HCT116 (cell line): ENCODE measurements at regions not wholly inside any gene's neighbourhood (a gene's known extent, or its start where the extent isn't known, plus 50 kb on each side); places are given as distances from the start of the nearest gene placed in this dataset.

Source experiments
- ATAC-seq: fragments of 200-7000 bp; cut with Tn5 transposase; 2 replicates; pipeline ENCODE4 v1.9.1; 2020; ENCODE audit warnings: mild to moderate bottlenecking, moderate library complexity
- BruUV-seq: library from RNA; stranded (reverse); fragments of 400-500 nt; replicated peaks from 2 replicates; lab custom pipeline; 2021; lab: Mats Ljungman, UMichigan
- CTCF ChIA-PET: fragments of 300-600 bp; sonication (Branson Sonifier 250); formaldehyde crosslinking; loops from one replicate; lab custom pipeline; 2021; ENCODE audit warnings: antibody characterized with exemption; lab: Charles Lee
- POLR2A ChIA-PET: fragments of 300-600, 350-600 bp; sonication (Branson Sonifier 250); formaldehyde crosslinking; loops from one replicate; lab custom pipeline; 2021; ENCODE audit warnings: antibody characterized with exemption; lab: Charles Lee
- RAD21 ChIA-PET, 2 experiments: fragments of 300-600 bp; sonication (Branson Sonifier 250); formaldehyde crosslinking; loops; one replicate each; lab custom pipeline; 2023; ENCODE audit warnings: low total read pairs in 2 of 2; ENCODE audit not compliant: uncharacterized antibody in 2 of 2, unreplicated experiment in 2 of 2, low non-redundant PET in 1 of 2; lab: Charles Lee
- DNase-seq: peaks from one replicate; pipeline ENCODE4 v3.0.0-alpha.2; 2010; ENCODE audit warnings: low read depth, low spot score
- H2AFZ ChIP-seq: fragments of 200-600 bp; shearing (Covaris generic), sonication (generic); 2 replicates; pipeline ENCODE4 v1.6.1; 2017; ENCODE audit warnings: low read depth, mixed run types, mixed read lengths, antibody characterized with exemption, low read length; ENCODE audit not compliant: poor library complexity, severe bottlenecking
- H3K27ac ChIP-seq: 2 replicates; pipeline ENCODE4 v1.5.1; 2012; ENCODE audit warnings: low read depth, low read length
- H3K27me3 ChIP-seq: fragments of 200-600 bp; sonication (generic); 2 replicates; pipeline ENCODE4 v1.6.1; 2016; ENCODE audit warnings: mixed run types, low read length, mixed read lengths; ENCODE audit not compliant: insufficient read depth
- H3K36me3 ChIP-seq, 2 experiments: fragments of 200-500 bp in 1 of 2; fragments of 200-600 bp in 1 of 2; sonication (Bioruptor generic) in 1 of 2; sonication (generic) in 1 of 2; 2 replicates each; pipeline versions ENCODE4 v1.5.1 to v1.6.1; 2014 to 2016; ENCODE audit warnings: low read length in 2 of 2, inconsistent platforms in 1 of 2, mixed read lengths in 1 of 2, mixed run types in 1 of 2; ENCODE audit not compliant: insufficient read depth in 2 of 2, control insufficient read depth in 1 of 2
- H3K4me1 ChIP-seq, 2 experiments: fragments of 200-600 bp in 1 of 2; sonication (generic) in 1 of 2; 2 replicates each; pipeline versions ENCODE4 v1.5.1 to v1.6.1; 2012 to 2017; ENCODE audit warnings: low read length in 2 of 2, inconsistent platforms in 1 of 2, mild to moderate bottlenecking in 1 of 2, mixed read lengths in 1 of 2, mixed run types in 1 of 2, moderate library complexity in 1 of 2; ENCODE audit not compliant: insufficient read depth in 2 of 2, control insufficient read depth in 1 of 2
- H3K4me2 ChIP-seq: fragments of 200-600 bp; sonication (generic); 2 replicates; pipeline ENCODE4 v1.6.1; 2017; ENCODE audit warnings: mixed run types, low read length, mixed read lengths
- H3K4me3 ChIP-seq, 2 experiments: fragments of 200-600 bp in 1 of 2; sonication (generic) in 1 of 2; replicated peaks in 1 of 2; 2 replicates each; pipeline ENCODE4 v1.5.1; 2011 to 2016; ENCODE audit warnings: low read length in 2 of 2, control low read depth in 1 of 2, low read depth in 1 of 2, mild to moderate bottlenecking in 1 of 2, mixed read lengths in 1 of 2, mixed run types in 1 of 2
- H3K79me2 ChIP-seq: fragments of 200-600 bp; sonication (generic); 2 replicates; pipeline ENCODE4 v1.6.1; 2017; ENCODE audit warnings: mild to moderate bottlenecking, mixed run types, low read length, moderate library complexity, mixed read lengths; ENCODE audit not compliant: insufficient read depth
- H3K9ac ChIP-seq: fragments of 200-600 bp; sonication (generic); 2 replicates; pipeline ENCODE4 v1.6.1; 2016; ENCODE audit warnings: low read length, mixed read lengths
- H3K9me2 ChIP-seq: fragments of 200-600 bp; sonication (generic), shearing (Covaris generic); 2 replicates; pipeline ENCODE4 v1.6.1; 2017; ENCODE audit warnings: mixed run types, mild to moderate bottlenecking, moderate library complexity; ENCODE audit not compliant: insufficient read depth
- H3K9me3 ChIP-seq, 2 experiments: fragments of 200-500 bp in 1 of 2; fragments of 200-600 bp in 1 of 2; sonication (Bioruptor generic) in 1 of 2; sonication (generic) in 1 of 2; 2 replicates each; pipeline ENCODE4 v1.6.1; 2014 to 2017; ENCODE audit warnings: low read length in 2 of 2, mixed read lengths in 2 of 2, inconsistent platforms in 1 of 2, low read depth in 1 of 2, mild to moderate bottlenecking in 1 of 2, mixed run types in 1 of 2, moderate library complexity in 1 of 2; ENCODE audit not compliant: control insufficient read depth in 1 of 2, insufficient read depth in 1 of 2
- H4K20me1 ChIP-seq: fragments of 200-600 bp; sonication (generic), shearing (Covaris generic); 2 replicates; pipeline ENCODE4 v1.6.1; 2017; ENCODE audit warnings: mixed run types, mild to moderate bottlenecking, moderate library complexity; ENCODE audit not compliant: insufficient read depth
- ATF3 ChIP-seq: IDR thresholded peaks from 2 replicates; pipeline ENCODE4 v1.6.1; 2012
- EZH2 ChIP-seq: fragments of 200-600 bp; sonication (generic); IDR thresholded peaks from 2 replicates; pipeline ENCODE4 v1.6.1; 2017; ENCODE audit warnings: antibody characterized with exemption, mixed run types
- JUND ChIP-seq: IDR thresholded peaks from 2 replicates; pipeline ENCODE4 v1.6.1; 2012
- REST ChIP-seq: IDR thresholded peaks from 2 replicates; pipeline ENCODE4 v1.6.1; 2012; ENCODE audit warnings: low read depth
- TCF7L2 ChIP-seq: IDR thresholded peaks from 2 replicates; pipeline ENCODE4 v1.7.0; 2011; ENCODE audit warnings: borderline replicate concordance, inconsistent platforms; ENCODE audit not compliant: insufficient read depth, insufficient read length; ENCODE audit errors: extremely low read depth
- intact Hi-C: fragments of 100-400 bp; cut with micrococcal nuclease; formaldehyde crosslinking; loops from 2 replicates; pipeline ENCODE4 v1.10.0; 2022

- no peak for TF ChIP-seq EZH2
- TF ChIP-seq, all 23 proteins: peak for 0
Observed at GRCh38 chr21:35852820-35853219, 207.5 kb downstream of the SETD4 start (continued).

GRCh38 chr21:35850542-35851103 lies 209.7 kb downstream of the SETD4 start:
- no peak for TF ChIP-seq ATF3
- no peak for TF ChIP-seq JUND
- TF ChIP-seq REST = no peak
- TF ChIP-seq TCF7L2 = no peak
- Histone ChIP-seq H2AFZ (no peak overlapping the region), H3K27ac (no peak overlapping the region), H3K9me2 (no peaks in the 10 kb centered on the region), H3K4me3 (no peak overlapping the region), H3K9ac (no peak overlapping the region), H3K4me2 (no peak overlapping the region), H3K36me3 (no peaks in the 10 kb centered on the region), H3K4me1 (no peaks in the 10 kb centered on the region), H3K27me3 (no peaks in the 10 kb centered on the region), H3K79me2 (no peaks in the 10 kb centered on the region), H3K9me3 (no peaks in the 10 kb centered on the region), H4K20me1 (no peaks in the 10 kb centered on the region)
- no TSS peak for BruUV-seq
- ATAC-seq = no peak
- no peak for DNase-seq
- intact Hi-C loops = no loop called here
- ChIA-PET POLR2A (no interaction called here), CTCF (interaction anchor here (2.7 kb wide), 1 partner anchor 10 kb away, joined by 9 read pairs; no protein-coding TSS in a partner anchor), RAD21 (no interaction called here)
